K562 (cell line): ENCODE measurements at regions not wholly inside any gene's neighbourhood (a gene's known extent, or its start where the extent isn't known, plus 50 kb on each side); places are given as distances from the start of the nearest gene placed in this dataset.

Source experiments
- MGA ChIP-seq: fragments of 450-650 bp; IDR thresholded peaks from 2 replicates; pipeline ENCODE4 v1.6.1; 2016; ENCODE audit warnings: mild to moderate bottlenecking, moderate library complexity

- no peak for TF ChIP-seq MGA
- TF ChIP-seq, all 486 proteins: peak for 0
These were observed 104.1 kb upstream of the KCTD1 start (continued) for GRCh38 chr18:26652501-26652900.
